ENCODE measurements at regions not wholly inside any gene's neighbourhood (a gene's known extent, or its start where the extent isn't known, plus 50 kb on each side); places are given as distances from the start of the nearest gene placed in this dataset.
"Not testable (repeated sequence)": the region's sequence is repeated elsewhere in the genome, so short reads cannot be mapped to it uniquely, and the experiment has no call there.

DNA sequence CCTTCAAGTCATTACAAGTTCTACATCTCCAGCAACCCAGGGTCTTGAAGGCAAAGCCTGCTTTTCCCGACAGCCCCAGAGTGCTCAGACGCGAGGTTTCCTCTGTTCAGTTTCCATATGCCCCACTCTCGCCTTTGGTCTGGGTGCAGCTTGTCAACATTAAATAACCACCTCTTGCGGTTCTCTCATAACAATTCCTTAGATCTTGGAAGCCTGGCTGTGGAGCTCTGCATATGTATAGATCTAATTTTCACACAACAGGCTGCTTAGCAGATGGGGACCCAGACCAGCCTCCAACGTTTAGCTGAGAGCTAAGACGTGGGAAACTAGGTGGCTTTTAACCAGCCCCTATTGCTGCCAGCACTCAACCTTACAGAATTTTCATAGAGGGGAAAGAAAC, 295.5 kb downstream of the RPLP1 start:
- no peak for DNase-seq

DNA sequence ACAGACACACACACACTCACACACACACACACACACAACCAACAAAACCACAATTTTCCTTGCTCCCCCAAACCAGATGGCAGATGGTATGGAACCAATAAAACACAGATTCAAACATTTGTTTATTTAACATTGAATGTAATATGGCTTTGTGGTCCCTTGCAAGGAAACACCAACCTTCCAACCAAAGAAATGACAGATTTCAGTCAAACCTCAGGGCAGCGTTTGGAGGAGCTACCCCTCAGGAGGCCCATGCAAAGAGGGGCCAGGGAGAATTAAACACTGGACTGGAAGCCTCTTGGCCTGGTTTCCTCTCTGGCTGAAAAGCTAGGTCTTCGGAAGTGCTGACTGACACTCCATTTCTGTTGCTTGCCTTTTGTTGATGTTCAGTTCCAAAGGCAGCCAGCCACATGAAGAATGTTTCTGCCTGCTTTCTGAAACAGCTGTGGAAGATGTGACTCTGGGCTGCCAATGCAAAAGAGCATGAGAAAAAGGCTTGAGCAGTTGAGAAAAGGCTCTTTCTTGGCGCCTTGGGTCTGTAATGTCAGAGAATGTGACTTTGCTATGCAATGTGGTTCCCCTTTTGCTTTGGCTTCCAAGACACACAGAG, 296.1 kb downstream of the RPLP1 start:
- no peak for DNase-seq

DNA sequence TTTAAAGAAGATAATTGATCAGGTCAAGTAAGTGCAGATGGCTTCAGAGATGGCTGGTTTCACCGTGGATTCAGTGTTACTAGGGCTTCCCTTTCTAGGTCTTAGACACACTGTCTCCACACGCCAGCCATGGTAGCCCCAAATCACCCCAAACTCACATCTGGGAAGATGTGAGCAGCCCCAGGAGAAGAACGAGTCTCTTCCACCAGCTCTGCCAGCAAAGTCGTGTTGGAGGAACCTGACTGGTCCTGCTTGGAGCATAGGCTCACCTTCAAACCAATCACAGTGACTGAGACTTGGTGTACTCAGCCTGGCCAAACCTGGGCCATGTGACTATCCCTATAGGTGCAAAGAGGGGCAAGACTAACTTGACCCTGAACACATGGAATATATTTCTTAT, 296.7 kb downstream of the RPLP1 start:
- DNase-seq, result no peak

DNA sequence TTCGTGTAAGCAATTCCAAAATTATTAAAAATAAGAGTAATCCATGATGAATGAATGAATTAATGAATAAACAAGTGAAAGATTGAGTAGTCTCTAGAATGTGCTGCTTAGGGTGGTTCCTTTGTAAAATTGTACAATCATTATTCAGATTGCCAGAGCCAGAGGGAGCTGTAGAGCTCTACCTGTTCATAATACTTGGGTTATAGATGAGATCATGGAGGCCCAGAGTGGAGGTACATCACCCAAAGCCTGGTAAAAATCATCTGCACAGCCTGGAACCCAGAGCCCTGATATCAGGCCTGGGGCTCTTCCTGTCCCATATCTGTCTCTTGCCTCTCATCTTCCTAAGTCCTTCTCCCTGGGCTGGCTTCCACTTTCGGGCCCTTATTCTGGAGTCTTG, 297.2 kb downstream of the RPLP1 start:
- peak in 2 of 6 experiments; percentile 21 to 22 for DNase-seq

DNA sequence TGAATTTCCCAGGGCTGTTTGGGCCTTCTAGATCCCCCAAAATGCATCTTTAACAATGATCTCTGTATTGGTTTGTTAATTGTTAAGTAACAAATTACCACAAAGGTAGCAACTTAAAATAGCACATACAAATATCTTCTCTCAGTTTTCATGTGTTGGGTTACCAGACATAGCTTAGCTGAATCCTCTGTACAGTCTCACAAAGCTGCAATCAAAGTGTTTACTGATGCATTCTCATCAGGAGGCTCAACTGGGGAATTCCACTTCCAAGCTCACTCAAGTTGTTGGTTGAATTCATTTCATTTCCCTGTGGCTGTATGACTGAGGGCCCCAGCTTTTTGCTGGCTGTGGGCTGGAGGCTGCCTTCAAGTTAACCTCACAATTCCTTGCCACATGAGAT, 297.6 kb downstream of the RPLP1 start:
- no peak for DNase-seq

DNA sequence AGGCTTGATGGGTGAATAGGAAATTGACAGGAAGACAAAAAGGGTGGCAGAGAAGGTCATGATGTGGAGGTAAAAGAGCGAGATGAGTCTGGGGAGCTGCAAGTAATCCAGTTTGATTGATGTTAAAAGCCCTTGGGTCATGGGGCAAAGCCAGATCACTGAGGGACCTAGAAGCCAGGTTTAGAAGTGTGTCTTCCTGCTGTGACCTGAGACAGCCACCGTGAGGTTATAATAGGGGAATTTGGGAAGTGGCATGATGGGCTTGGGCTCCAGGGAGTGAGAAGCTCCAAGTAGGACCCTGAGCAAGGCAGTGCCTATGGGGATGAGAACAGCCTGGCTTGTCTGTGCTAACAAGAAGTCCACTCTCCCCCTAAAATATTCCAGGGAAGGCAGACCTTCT, 298.5 kb downstream of the RPLP1 start:
- no peak for DNase-seq

DNA sequence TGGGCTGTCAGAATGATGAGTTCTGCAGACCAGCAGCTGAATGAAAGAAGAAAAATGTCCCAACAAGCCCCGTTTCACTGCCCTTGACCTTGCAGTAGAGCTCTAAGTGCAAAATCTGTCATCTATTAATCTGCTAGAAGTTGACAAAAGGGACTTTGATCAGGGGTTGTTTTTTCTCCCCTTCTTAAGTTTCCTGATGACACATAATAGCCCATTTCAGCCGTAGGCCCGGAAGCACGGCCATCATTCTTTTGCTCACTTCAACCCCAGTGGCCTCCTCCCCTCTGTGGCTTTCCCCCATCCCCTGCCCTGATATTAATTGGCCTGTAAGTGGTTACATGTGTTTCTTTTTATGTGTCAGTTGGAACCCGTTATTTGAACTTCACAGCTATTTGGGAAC, 298.9 kb downstream of the RPLP1 start:
- no peak for DNase-seq

DNA sequence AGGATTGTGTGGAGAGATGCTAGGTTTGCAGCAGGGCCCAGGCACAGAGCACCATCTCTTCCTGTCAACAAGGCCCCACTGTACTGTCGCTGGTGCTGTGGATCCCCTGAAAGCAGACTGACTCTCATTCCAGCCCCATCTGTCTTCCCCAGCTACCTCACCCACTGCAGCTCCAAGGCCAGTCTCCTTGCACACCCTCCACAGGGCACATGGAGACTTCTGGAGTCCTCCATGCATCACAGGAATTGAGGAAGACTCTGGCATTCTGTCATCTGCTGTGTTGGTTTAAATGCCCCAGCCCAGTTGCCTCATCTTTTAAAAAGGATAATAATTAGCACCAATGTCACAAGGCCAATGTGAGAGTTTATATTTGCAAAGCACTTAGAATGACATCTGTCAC, 301.2 kb downstream of the RPLP1 start:
- DNase-seq, result no peak

DNA sequence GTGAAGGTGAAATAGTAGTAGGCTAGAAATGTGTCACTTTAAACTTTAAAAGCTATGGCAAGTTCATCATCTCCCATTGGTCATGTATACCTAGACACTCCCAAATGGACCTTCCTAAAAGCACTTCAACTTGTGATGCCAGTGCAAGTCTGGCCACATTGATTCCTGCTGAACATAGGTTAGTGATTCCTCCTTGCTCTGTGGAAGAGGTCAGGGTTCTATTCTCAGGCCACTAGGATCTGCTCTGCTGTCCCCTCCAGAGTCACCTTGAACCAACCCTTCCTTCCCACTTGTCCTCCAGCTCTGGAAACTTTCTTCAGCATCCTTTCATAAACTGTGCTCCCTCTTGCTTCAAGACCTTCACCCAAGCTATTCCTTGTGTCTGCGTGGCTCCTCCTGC, 301.7 kb downstream of the RPLP1 start:
- no peak for DNase-seq

DNA sequence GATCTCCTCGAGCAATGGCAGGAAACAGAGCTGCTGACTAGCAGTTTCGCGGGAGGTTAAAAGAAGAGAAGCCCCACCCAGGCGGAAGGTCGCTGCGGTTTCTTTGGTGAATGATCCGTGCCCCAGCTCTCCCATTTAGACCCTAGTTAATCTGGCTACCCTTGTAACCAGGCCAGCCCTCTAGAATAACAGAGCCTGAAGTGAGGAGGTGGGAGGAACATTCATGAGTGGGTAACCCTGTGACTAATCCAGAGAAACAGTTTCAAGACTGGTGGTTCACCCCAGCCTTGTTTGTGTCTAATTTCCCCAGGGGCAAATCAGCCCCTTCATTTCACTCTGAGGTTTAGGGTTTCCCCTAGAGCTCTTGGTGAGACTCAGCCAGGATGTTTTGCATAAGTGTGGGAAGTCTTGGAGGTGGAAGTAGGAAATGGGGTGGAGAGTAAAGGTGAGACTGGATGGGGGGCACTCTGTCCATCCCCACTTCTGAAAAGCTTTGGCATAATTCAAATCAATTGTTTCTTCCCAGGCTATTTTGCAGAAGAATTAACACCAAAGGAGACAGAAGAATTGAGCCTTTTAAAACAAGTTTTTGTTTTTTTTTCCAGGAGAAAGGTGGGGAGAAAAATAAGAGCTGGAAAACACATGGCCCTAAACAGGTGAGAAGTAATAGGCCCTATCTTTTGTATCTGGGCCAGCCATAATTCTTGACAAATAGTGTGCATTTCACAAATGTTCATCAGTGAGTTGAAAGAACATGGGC, 303.1 kb downstream of the RPLP1 start:
- DNase-seq, result peak; percentile 27 to 69 (median 53)

DNA sequence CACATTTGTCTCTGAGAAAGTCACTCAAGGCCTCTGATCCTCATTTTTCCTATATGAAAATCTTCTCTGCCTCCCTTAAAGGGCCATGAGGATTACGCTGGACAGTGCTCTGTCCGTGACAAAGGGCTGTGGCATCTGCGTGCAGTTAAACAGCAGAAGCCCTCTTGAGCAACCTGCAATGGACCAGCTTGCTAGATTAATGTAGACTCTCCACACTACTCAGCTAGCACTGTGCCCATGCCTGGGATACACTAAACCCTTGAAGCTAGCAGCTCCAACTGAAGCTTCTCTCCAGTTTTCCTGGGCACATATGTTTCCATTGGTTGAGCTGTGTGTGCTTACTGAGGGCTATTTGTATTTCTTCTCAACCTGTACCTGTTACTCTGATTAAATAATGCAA, 303.8 kb downstream of the RPLP1 start:
- no peak for DNase-seq

DNA sequence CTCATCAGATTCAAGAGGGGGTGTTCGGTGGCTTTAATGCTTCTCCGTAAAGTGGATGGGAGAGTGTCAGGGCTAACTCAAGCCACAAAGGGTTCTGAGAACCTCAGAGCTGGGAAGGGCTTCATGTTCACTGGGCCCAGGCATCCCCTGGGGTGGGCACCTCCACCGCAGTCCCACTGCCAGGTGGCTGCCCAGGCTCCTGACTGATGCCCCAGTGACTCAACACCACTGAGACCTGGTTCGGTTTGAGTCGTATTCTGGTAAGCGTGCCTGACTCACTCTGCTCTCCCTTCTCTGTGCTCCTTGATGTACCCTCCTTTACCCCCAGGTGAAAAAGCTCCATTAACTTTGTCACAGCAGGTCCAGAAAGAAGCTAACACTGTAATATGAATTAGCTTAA, 304.6 kb downstream of the RPLP1 start:
- no peak for DNase-seq

DNA sequence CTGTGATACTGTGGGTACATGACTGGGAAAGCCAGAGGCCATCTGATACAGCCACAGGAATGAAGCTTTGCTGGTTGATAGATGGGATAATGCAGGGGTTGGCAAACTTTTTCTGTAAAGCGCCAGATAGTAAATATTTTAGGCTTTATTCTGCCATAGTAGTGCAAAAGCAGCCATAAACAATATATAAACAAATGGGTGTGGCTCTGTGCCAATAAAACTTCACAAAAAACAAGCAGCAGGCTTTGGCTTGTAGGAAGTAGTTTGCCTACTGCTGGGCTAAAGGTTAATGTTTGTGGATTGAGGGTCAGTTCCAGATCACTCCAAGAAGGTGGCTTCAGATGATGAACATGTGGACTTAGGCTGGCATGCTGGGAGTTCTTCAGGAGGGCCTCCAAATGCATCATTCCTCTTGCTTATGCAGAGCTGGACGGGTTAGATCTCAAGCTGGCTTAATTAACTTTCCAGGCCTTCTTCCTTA, 305.7 kb downstream of the RPLP1 start:
- no peak for DNase-seq

DNA sequence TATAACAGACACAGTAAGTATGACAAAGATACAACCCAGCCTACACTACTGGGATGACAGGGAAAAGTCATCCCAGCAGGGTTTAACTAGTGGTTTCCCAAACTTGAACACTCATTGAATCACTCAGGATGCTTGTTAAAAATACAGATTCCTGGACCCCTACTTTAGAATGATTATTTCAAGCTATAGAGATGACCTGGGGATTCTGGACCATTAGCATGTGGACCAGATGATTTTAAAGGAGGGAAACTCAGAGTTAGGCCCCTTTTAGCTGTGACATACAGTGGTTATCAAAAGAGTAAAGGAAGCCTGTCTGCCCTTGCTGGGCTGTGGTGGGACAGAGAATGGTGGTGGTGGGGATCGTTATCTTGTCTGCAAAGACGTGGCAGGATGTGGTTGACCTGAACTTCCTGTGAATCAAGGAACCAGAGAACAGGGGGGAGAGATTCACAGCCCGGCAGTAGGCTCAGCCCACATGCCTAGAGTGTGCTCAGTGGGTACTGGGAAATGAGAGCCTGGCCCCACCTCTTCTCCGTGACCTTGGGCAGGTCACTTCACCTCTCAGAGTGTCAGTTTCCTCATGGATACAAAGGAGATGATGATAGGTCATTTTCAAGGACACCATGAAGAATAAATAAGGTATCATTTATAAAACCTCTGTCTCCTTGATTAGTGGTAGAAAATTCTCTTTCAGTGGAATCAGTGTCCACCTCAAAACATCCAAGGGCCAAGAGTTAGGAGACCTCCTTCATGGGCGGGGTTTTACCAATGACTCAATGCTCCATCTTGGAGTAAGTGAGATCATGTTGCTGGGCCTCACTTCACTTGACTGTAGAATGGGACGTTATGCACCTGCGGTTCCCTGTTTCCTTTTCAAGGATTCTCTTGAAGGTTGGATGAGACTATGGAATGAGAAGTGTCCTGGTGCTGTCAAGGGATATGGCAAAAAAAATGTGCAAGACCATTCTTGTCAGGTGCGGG, 306.5 kb downstream of the RPLP1 start:
- DNase-seq, result peak; percentile 64 to 95 (median 84)

DNA sequence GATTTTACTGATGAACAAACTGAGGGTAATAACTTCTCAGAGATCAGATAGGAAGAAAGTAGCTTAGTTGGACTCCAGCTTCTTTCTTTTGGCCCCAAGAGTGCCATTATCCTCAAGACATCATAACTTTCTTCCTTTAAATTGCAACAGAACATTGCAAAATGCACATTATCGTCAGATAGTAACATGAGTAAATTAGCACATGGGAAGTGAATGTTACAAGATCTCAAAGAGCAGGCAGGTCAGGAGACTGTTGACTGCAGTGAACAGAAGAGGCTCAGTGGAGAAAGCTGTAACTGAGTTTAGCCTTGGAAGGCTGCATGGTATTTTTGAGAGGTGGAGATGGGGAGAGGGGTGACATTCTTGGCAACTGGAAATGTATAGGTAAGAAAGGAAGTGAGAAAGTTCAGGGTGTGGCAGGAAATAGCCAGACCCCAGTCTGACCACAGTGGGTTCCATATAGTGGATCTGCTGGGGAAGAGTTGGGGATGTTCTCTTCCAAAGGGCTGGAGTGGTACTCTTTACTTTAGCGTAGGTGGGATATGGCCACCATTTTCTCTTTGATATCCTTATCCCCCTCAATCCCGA, 307.7 kb downstream of the RPLP1 start:
- no peak for DNase-seq

DNA sequence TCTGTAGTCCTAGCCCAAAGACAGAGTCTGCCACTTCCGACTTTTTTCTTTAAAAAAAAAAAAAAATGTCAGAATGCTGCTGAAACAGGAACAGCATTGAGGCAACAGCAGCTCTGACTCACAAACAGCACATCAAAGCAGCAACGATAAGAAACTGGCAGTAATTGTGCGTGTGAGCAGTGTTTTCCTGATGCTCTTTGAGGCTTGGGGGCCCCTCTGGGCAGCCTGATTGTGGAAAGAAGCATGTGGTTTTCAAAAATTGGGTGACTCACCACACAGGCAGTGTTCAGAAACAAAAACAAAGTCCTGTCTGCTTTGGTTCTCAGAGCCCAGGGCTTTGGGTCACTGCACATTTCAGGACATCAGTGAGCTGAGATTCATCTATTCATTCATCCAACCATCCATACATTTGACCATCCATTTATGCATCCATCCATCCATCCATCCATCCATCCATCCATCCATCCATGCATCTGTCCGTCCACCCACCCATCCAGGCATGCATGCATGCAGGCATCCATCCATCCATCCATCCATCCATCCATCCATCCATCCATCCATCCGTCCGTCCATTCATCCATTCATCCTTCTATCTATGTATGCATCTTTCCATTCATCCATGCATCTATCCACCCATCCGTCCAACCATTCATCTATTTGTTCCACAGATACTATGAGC, 308.4 kb downstream of the RPLP1 start:
- DNase-seq, result peak; percentile 41 to 83 (median 68)

DNA sequence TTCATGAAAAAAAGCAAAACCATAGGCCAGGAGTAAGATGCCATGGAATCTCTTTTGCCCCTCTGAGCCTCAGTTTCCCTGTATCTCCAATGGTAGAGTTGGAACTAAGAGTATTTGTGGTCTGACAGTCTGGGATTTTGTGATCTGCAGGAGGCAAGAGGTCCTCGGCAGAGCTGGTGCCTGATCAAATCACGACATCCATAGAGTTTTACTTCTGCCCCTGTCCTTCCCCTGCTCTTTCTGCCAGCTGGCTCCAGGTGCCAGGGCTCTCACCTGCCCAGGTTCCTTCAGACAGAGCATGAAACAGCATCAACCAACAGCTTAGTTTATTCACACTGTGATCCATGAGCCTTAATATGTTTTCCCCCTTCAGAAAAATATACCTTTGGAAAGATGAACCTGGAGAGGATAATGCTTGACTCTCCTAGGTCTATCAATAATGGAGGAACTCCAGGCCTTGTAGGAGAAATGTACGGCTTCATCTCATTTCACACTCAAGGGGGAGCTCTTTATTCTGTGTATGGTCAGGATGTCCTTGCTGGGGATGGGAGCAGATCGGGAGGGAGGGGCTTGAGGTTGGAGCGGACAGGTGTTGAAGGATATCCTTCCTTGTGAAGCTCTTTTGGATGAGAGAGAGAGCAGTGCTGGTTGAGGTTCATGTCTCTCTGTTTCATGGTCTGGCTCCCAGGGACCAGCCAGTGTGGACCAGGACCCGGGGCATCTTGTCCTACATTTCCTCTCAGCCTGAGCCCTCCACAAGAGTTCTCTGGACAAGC, 309.9 kb downstream of the RPLP1 start:
- no peak for DNase-seq

DNA sequence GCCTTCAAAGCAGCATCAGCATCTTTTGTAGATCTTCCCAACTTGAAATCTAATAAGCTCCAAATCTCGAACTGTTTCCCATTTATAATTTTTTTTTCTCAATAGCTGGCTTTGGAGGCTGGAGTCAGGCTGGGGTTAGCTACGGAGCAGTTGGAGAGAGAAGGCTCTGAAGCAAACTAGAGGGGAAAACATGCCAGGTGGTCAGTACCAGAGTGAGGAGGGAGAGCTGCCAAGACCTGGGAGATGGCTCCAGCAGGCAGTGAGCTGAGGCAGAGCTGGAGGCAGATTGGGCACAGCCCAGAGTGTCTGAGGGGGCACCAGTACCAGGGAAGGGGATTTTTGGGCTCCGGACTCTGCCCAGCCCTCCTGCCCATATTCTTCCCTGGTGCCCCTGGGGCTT, 311.2 kb downstream of the RPLP1 start:
- DNase-seq, result no peak

DNA sequence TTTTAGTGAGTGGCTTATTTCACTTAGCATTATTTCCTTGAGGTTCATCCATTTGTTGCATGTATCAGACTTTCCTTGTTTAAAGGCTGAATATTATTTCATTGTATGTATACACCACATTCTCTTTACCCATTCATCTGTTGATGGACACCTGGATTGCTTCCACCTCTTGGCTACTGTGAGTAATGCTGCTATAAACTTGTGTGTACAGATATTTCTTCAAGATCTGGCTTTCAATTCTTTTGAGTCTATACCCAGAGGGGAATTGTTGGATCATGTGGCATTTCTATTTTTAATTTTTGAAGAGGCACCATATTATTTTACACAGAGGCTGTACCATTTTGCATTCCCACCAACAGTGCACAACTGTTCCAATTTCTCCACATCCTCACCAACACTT, 313.5 kb downstream of the RPLP1 start:
- no peak for DNase-seq

DNA sequence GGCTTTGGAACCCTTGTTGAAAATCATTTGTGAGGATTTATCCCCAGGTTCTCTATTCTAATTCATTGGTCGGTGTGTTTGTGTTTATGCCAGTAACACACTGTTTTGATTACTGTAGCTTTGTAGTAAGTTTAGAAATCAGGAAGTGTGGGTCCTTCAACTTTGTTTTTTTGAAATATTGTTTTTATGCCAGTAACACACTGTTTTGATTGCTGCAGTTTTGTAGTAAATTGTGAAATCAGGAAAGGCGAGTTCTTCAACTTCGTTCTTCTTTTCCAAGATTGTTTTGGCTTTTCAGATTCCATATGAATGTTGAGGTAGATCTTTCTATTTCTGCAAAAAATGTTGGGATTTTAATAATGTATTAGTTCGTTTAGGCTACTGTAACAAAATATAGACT, 314.6 kb downstream of the RPLP1 start:
- DNase-seq, result no peak

DNA sequence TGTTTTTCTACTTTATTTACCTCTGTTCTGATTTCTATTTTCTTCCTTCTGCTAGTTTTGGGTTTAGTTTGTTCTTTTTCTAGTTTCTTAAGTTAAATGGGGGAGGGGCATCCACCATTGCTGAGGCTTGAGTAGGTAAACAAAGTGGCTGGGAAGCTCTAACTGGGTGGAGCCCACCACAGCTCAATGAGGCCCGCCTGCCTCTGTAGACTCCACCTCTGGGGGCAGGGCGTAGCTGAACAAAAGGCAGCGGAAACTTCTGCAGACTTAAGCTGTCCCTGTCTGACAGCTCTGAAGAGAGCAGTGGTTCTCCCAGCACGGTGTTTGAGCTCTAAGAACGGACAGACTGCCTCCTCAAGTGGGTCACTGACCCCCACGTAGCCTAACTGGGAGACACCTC, 316.7 kb downstream of the RPLP1 start:
- DNase-seq, result peak in 3 of 6 experiments; percentile 4 to 31 (median 16)

DNA sequence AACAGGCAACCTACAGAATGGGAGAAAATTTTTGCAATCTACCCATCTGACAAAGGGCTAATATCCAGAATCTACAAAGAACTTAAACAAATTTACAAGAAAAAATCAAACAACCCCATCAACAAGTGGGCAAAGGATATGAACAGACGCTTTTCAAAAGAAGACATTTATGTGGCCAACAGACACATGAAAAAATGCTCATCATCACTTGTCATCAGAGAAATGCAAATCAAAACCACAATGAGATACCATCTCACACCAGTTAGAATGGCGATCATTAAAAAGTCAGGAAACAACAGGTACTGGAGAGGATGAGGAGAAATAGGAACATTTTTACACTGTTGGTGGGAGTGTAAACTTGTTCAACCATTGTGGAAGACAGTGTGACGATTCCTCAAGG, 321.6 kb downstream of the RPLP1 start:
- DNase-seq, result not testable (repeated sequence)

All from stimulated activated naive CD4-positive, alpha-beta T cell (primary cell).